ENCODE measurements at regions not wholly inside any gene's neighbourhood (a gene's known extent, or its start where the extent isn't known, plus 50 kb on each side); places are given as distances from the start of the nearest gene placed in this dataset.

DNA sequence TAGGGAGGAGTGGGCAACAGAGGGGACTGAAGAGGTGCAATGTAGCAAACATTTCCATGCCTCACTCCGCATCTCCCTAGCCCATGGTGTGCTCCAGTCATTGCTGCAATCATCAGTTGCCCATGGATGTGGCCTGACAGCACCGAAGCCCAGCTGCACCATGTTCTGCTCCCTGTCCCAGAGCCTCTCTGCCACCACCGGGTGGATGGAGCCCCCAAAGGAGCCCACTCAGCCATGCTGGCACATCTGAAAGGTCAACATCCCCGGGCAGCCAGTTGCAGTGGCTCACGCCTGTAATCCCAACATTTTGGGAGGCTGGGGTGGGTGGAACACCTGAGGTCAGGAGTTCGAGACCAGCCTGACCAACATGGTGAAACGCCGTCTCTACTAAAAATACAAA lies 336.4 kb upstream of the ZMIZ1 start:
- POLR2A ChIA-PET = no interaction called here
- intact Hi-C loops (cut with micrococcal nuclease) = no loop called here

DNA sequence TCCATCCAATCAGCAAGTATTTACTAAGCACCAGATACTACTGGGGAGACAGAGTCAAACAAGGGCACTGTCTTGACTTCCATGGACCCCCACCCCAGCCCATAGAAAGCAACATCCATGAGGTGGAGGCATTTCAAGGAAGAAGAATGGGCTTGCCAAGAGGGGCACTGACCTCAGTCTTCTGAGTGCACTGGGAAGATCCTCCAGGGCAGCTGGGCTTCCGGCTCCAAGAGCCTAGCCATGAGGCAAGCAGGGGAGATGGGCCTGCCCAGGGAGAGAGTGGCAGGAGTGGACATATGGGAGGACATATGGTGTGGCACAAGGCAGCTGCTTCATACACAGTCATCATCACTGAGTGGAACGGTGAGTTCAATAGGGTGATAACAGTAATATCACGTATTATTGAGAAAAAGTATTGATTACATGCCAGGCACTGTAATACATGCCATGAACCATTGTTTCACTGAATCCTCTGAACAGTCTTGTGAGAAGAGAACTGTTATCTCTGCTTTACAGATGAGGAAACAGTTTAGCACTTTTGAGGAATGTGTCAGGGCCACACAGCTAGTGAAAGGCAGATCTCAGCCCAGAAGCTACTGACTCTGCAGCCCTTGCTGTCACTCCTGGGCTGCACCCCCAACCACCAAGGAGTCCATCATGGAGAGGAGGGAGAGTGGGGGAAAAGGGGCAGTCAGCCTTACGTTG lies 331.7 kb upstream of the ZMIZ1 start:
- Mint-ChIP-seq H3K27me3 (peaks cover 8% of the 10 kb centered on the region), H3K27ac (no peak overlapping the region), H3K4me3 (no peak overlapping the region), H3K4me1 (ENCODE audit: low read depth) (no peaks in the 10 kb centered on the region), H3K9me3 (no peaks in the 10 kb centered on the region), H3K36me3 (no peaks in the 10 kb centered on the region)
- no peak for DNase-seq
- intact Hi-C loops (cut with micrococcal nuclease) = no loop called here
- CTCF ChIA-PET = interaction anchor here (1.3 kb wide), 1 partner anchor 15 kb away, joined by 3 read pairs; no protein-coding TSS in a partner anchor
- POLR2A ChIA-PET = no interaction called here

More for the DNA sequence above, 336.4 kb upstream of the ZMIZ1 start:
- DNase-seq = no peak
- no peaks in the 10 kb centered on the region for H3K36me3 Mint-ChIP-seq
- CTCF ChIA-PET = no interaction called here
- no peak overlapping the region for H3K27ac Mint-ChIP-seq
- H3K27me3 Mint-ChIP-seq = peaks cover 6% of the 10 kb centered on the region
- H3K9me3 Mint-ChIP-seq = no peaks in the 10 kb centered on the region
- no peaks in the 10 kb centered on the region for H3K4me1 Mint-ChIP-seq (ENCODE audit: low read depth)
- no peak overlapping the region for H3K4me3 Mint-ChIP-seq

DNA sequence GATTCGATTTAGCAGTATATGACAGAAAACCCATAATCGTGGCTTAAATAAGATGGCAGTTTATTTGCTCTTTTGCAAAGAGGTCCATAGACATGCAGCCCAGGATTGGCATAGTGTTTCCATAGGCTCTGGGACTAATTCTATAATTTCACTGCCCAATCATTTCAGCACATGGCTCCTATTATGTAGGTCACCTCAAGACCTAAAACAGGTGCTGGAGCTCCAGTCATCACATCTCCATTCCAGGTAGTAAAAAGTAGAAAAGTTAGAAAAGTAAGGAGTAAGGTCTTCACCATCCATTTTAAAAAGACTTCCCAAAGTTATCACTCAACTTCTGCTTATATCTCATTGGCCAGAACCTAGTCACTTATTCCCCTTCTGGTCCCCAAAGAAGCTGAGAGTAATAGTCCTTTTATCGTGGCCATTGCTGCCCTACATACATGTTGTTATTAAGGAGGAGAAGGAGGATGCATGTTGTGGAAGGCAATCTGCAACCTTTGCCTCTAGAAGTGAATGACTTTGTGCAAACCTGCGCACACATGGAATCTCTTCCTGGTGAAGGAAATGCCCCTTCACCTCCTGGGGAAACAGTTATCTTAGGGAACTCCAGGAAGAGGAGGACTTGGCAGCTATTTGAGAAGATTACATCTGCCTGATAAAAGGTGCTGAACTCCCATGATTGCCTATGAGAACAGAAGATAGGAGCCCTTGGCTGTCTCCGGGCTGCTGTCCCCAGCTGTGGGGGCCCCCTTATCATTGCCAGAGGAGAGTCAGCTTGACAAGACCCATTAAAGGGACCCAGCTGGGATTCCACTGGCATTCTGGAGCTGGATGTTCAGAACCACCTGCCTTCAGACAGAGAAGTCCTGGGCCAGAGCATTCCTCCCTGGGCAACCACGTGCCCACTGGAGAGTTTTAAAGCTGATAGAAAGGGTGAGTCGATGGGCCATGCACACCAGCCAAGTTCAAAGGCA lies 330.6 kb upstream of the ZMIZ1 start:
- H3K27ac Mint-ChIP-seq = no peak overlapping the region
- DNase-seq = no peak
- intact Hi-C loops (cut with micrococcal nuclease) = no loop called here
- H3K9me3 Mint-ChIP-seq = no peaks in the 10 kb centered on the region
- H3K27me3 Mint-ChIP-seq = peaks cover 8% of the 10 kb centered on the region
- no peaks in the 10 kb centered on the region for H3K36me3 Mint-ChIP-seq
- ChIA-PET POLR2A (no interaction called here), CTCF (interaction anchor here (1.3 kb wide), 1 partner anchor 14 kb away, joined by 3 read pairs; no protein-coding TSS in a partner anchor)
- H3K4me1 Mint-ChIP-seq (ENCODE audit: low read depth) = peaks cover 6% of the 10 kb centered on the region
- no peak overlapping the region for H3K4me3 Mint-ChIP-seq

DNA sequence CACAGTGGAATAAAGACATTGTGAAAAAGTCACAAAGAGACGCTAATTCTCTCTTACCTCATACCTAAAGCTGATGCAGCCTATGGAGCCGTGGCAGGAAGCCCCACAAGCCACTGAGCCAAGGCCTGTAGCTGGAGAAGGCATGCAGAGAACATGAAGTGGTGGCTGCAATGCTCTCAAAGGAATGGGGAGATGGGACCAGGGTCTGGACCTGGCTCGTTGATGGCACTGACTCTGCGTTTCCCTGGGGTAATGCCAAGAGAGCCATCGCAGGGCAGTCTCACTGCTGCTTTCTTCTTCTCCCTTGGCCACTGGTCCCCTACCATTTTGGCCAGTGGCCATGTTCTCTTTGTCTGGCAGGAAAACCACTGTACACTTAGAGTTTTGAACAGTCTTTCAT lies 329.9 kb upstream of the ZMIZ1 start:
- Mint-ChIP-seq H3K36me3 (no peaks in the 10 kb centered on the region), H3K9me3 (no peaks in the 10 kb centered on the region), H3K27me3 (peaks cover 10% of the 10 kb centered on the region), H3K4me3 (no peak overlapping the region), H3K27ac (no peak overlapping the region), H3K4me1 (ENCODE audit: low read depth) (peaks cover 7% of the 10 kb centered on the region)
- CTCF ChIA-PET = no interaction called here
- POLR2A ChIA-PET = no interaction called here
- DNase-seq = no peak
- intact Hi-C loops (cut with micrococcal nuclease) = no loop called here

DNA sequence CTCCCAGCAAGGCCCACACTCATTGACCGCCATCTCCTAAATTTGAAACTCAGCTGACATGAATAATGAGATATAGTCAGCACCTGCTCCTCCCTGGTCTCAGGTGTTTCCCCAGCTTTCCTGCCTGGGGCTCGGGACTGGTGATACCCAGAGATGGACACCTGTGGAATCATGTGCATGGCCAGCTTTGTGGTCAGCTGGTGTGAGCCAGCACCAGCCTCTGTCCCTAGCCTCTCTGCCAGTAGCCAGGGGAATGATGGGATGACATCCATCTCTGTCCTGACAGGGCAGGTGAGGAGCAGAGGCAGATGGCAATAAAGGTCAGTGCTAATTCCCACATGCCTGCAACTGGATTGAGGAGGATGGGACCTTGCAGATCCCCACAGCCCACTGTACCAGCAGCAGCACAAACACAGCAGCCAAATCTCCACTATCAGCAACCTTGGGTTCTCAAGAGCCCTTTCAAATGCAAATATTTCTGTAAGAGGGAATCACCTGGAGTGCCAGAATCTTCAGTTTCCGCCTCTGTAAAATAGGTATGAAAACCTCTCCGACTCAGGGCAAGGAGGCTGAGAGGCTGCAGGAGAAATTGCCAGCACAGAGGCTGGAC lies 329.2 kb upstream of the ZMIZ1 start:
- no peak overlapping the region for H3K4me3 Mint-ChIP-seq
- intact Hi-C loops (cut with micrococcal nuclease) = no loop called here
- ChIA-PET POLR2A (no interaction called here), CTCF (no interaction called here)
- H3K4me1 Mint-ChIP-seq (ENCODE audit: low read depth) = peaks cover 7% of the 10 kb centered on the region
- peaks cover 10% of the 10 kb centered on the region for H3K27me3 Mint-ChIP-seq
- DNase-seq = no peak
- H3K27ac Mint-ChIP-seq = no peak overlapping the region
- H3K36me3 Mint-ChIP-seq = no peaks in the 10 kb centered on the region
- H3K9me3 Mint-ChIP-seq = no peaks in the 10 kb centered on the region

DNA sequence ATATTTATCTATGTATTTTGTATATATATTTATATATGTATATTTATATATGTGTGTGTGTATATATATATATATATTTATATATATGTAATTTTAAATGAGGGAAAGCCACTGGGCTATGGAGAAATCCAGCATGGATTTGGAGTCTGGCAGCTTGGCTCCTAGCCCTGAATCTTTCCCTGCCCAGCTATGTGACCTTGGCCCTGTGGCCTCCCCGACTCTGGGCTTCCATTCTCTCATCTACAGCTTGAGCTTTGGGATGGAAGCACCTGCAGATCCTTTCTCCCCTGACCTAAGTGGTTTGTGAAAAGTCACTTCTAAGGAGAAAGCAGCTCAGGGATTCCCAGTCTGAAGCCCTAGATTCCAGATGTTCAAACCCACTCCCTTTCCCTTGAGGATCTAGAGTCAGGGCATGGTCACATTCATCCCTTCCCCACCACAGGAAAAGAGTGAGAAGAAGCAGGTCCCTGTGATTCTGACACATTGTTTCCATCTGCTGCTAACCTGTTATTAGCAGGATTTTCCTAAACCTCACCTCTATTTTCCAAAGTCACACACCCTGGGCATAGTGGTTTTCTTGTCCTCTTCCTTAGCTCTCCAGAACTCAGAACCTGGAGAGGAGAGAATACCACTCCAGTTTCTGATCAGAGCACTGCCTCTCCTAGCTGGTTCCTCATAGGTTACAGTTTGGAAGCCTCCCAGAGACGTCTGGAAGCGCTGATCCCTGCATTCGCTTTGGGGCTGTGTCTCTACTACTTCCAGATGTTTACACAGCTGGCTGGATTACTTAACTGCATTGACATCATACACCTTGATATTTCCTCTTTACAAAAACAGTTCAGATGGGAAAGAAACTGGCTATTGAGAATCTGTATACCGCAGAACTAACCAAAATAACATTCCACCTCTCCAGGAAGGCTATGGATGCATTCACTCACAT lies 327.5 kb upstream of the ZMIZ1 start:
- Mint-ChIP-seq H3K4me3 (no peak overlapping the region), H3K27ac (no peak overlapping the region), H3K4me1 (ENCODE audit: low read depth) (peaks cover 7% of the 10 kb centered on the region), H3K36me3 (no peaks in the 10 kb centered on the region), H3K27me3 (peaks cover 3% of the 10 kb centered on the region), H3K9me3 (no peaks in the 10 kb centered on the region)
- POLR2A ChIA-PET = no interaction called here
- no peak for DNase-seq
- intact Hi-C loops (cut with micrococcal nuclease) = no loop called here
- CTCF ChIA-PET = no interaction called here

DNA sequence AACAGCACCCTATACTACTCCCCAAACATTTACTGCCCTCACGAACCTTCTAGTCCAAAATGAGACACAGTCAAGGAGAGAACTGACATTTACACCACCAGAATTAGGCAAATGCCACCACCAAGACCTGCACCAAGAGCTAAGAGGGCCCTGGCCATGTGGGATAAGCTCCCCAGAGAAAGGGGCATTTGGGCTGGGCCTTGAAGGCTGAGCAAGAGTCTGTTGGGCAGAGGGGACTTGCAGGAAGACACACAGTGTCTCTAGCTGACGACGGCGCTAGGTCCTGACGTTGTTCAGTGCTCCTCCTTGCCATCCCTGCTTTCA lies 326.4 kb upstream of the ZMIZ1 start:
- CTCF ChIA-PET = no interaction called here
- H3K9me3 Mint-ChIP-seq = no peaks in the 10 kb centered on the region

DNA sequence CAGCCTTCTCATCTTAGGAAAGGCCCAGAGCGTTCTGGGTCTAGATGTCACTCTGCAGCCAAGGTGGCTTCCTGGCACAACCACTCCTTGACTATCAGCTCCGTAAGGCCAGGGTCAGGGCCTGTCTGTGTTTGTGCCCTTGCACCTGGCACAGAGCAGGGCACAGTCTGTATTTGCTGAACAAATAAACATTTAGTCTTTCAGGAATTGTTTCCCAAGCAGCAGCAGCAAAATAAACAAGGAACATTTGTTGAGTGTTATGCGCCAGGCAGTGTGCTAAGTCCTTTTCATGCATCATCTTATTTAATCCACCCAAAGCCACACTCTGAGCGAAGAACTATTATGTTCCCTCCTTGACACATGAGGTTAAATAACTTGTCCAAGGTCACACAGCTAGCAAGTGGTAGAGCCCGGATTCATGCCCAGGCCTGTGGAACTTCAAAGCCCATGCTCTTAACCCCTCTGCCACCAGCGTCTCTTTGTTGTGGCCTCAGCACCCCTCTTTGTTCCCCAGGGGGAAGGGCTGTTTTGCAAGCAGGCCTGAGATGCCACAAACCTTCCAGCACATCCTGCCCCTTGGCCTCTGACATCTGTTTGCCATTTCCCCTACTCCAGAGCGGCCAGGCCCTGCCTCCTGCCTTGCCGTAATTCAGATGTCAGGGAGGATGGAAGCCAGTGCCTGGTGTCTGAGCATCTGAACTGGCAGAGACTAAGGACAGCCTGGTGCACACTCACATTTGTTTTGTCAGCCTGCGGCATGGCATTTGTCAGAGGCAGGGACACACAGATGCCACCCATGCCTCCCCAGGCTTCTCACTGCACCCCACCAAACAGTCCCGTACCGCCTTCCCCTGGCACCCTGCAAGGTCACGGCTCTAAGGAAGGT lies 325.8 kb upstream of the ZMIZ1 start:
- H3K4me3 Mint-ChIP-seq = no peak overlapping the region
- peaks cover 3% of the 10 kb centered on the region for H3K27me3 Mint-ChIP-seq
- no peak for DNase-seq
- ChIA-PET POLR2A (no interaction called here), CTCF (no interaction called here)
- H3K4me1 Mint-ChIP-seq (ENCODE audit: low read depth) = peaks cover 7% of the 10 kb centered on the region
- no peaks in the 10 kb centered on the region for H3K36me3 Mint-ChIP-seq
- H3K9me3 Mint-ChIP-seq = no peaks in the 10 kb centered on the region
- intact Hi-C loops (cut with micrococcal nuclease) = no loop called here
- no peak overlapping the region for H3K27ac Mint-ChIP-seq

More for the DNA sequence above, 326.4 kb upstream of the ZMIZ1 start:
- intact Hi-C loops (cut with micrococcal nuclease) = no loop called here
- H3K4me1 Mint-ChIP-seq (ENCODE audit: low read depth) = peaks cover 7% of the 10 kb centered on the region
- H3K27ac Mint-ChIP-seq = no peak overlapping the region
- no peak overlapping the region for H3K4me3 Mint-ChIP-seq
- H3K36me3 Mint-ChIP-seq = no peaks in the 10 kb centered on the region
- peaks cover 3% of the 10 kb centered on the region for H3K27me3 Mint-ChIP-seq
- no peak for DNase-seq
- POLR2A ChIA-PET = no interaction called here

DNA sequence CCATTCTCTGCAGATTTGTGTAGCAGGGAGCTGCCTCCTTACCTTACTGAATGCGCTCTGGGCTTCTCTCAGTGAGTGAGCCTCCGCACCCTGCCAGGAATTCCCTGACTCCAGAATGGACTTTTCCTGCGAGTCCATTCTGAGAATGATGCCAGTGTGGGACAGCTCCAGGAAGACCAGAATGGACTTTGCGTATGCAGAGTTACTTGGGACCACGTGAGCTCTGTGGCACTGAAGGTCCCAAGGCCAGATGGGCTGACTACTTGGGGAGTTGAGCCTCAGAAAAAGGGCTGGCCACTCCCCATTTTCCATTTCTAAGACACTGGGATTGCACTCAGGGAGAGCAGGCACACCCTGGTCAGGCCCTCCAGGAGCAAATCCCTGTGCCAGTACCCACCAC lies 324.7 kb upstream of the ZMIZ1 start:
- Mint-ChIP-seq H3K9me3 (no peaks in the 10 kb centered on the region), H3K27me3 (peaks cover 7% of the 10 kb centered on the region), H3K36me3 (no peaks in the 10 kb centered on the region), H3K27ac (no peak overlapping the region), H3K4me3 (no peak overlapping the region), H3K4me1 (ENCODE audit: low read depth) (peaks cover 7% of the 10 kb centered on the region)
- ChIA-PET CTCF (no interaction called here), POLR2A (no interaction called here)
- intact Hi-C loops (cut with micrococcal nuclease) = no loop called here
- no peak for DNase-seq

DNA sequence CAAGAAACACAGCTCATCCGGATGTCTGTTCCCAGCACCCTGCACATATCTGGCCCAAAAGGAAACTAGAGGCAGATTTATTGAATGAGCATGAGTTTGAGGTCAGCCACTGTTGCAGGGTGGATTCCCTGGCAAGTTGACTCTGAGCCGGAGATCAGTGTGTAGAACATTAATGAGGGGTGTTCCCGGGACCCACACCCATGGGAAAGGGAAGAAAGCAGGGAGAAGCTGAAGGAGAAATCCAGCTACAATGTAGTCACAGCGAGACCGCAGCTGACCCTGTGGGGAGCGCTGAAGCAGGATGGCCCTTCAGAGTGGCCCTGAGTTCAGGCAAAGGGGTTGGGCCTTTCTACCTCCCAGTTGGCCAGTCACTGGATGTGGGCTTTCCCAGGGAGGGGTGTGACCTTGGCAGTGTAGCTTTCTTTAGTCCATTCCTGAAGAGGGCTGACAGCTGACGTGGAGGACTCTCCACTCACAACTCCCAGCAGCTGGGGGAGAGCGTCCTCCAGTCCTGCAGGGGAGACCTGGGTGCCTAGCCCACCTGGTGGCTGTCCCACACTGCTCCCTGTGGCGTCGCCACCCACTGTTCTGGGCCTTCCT lies 324.2 kb upstream of the ZMIZ1 start:
- Mint-ChIP-seq H3K4me1 (ENCODE audit: low read depth) (peaks cover 7% of the 10 kb centered on the region), H3K36me3 (no peaks in the 10 kb centered on the region), H3K27ac (no peak overlapping the region), H3K9me3 (no peaks in the 10 kb centered on the region), H3K27me3 (peaks cover 7% of the 10 kb centered on the region), H3K4me3 (no peak overlapping the region)
- DNase-seq = no peak
- ChIA-PET POLR2A (no interaction called here), CTCF (no interaction called here)
- intact Hi-C loops (cut with micrococcal nuclease) = no loop called here

DNA sequence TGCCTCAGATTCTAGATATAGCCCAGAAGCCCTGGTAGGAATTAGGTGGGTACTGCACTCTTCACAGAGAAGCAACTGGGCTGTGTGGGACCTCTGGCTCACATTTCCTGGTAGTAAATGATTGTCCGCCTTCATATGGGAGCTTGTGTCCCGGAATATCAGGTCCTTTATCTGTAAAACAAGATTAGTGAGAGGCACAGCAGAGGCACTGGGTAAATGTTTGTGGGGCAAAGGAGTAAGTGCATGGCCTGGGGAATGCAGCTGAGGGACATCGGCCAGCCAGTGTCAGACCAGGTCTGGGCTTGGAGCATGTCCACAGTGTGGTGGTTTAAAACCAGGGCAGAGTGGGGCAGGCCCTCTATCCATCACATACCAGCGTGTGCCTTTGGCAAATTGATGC lies 323.3 kb upstream of the ZMIZ1 start:
- no peaks in the 10 kb centered on the region for H3K9me3 Mint-ChIP-seq
- peaks cover 7% of the 10 kb centered on the region for H3K4me1 Mint-ChIP-seq (ENCODE audit: low read depth)
- peaks cover 7% of the 10 kb centered on the region for H3K27me3 Mint-ChIP-seq
- no peak overlapping the region for H3K4me3 Mint-ChIP-seq
- no peak overlapping the region for H3K27ac Mint-ChIP-seq
- DNase-seq = no peak
- intact Hi-C loops (cut with micrococcal nuclease) = no loop called here
- POLR2A ChIA-PET = no interaction called here
- CTCF ChIA-PET = no interaction called here
- no peaks in the 10 kb centered on the region for H3K36me3 Mint-ChIP-seq
